Heart left ventricle (tissue), 16 donors: ENCODE measurements at regions not wholly inside any gene's neighbourhood (a gene's known extent, or its start where the extent isn't known, plus 50 kb on each side); places are given as distances from the start of the nearest gene placed in this dataset.
"Not testable (repeated sequence)": the region's sequence is repeated elsewhere in the genome, so short reads cannot be mapped to it uniquely, and the experiment has no call there.

Source experiments
- ATAC-seq, 4 donors: fragments of 200-7000 bp; cut with Tn5 transposase; one replicate each; pipeline ENCODE4 v1.9.1; 2020 to 2022; ENCODE audit warnings: moderate library complexity in 4 of 4, mild to moderate bottlenecking in 3 of 4, moderate number of reproducible peaks in 1 of 4
- DNase-seq, 5 donors: peaks; one replicate each; pipeline ENCODE4 v3.0.0-alpha.2; 2020
- H3K27ac ChIP-seq, 12 donors: fragments of 200-600 bp; sonication (generic) in 4 of 12; one replicate each; pipeline versions ENCODE4 v1.5.0 to v1.8.0; 2016 to 2022; ENCODE audit warnings: mild to moderate bottlenecking in 2 of 12
- H3K27me3 ChIP-seq, 9 donors: fragments of 200-600 bp; sonication (generic) in 2 of 9; one replicate each; pipeline versions ENCODE4 v1.5.1 to v1.8.0; 2016 to 2022; ENCODE audit warnings: mild to moderate bottlenecking in 3 of 9
- H3K36me3 ChIP-seq, 9 donors: fragments of 200-600 bp; sonication (generic) in 2 of 9; one replicate each; pipeline versions ENCODE4 v1.5.0 to v1.8.0; 2018 to 2022; ENCODE audit warnings: mild to moderate bottlenecking in 2 of 9
- H3K4me1 ChIP-seq, 12 donors: fragments of 200-600 bp; sonication (generic) in 4 of 12; one replicate each; pipeline versions ENCODE4 v1.5.0 to v1.8.0; 2016 to 2022; ENCODE audit warnings: mild to moderate bottlenecking in 3 of 12
- H3K4me3 ChIP-seq, 12 donors: fragments of 200-600 bp; sonication (generic) in 4 of 12; one replicate each; pipeline versions ENCODE4 v1.5.0 to v1.8.0; 2017 to 2022; ENCODE audit warnings: mild to moderate bottlenecking in 9 of 12, moderate library complexity in 4 of 12
- H3K9me3 ChIP-seq, 12 donors: fragments of 200-600 bp; sonication (generic) in 4 of 12; one replicate each; pipeline versions ENCODE4 v1.5.0 to v1.8.0; 2016 to 2022; ENCODE audit warnings: mild to moderate bottlenecking in 1 of 12
- CTCF ChIP-seq, 12 donors: fragments of 200-600 bp; sonication (generic) in 4 of 12; IDR thresholded peaks; one replicate each; pipeline versions ENCODE4 v1.5.0 to v1.8.0; 2018 to 2022; ENCODE audit warnings: antibody characterized with exemption in 12 of 12, mild to moderate bottlenecking in 5 of 12
- POLR2A ChIP-seq, 2 donors: fragments of 450-650 bp; IDR thresholded peaks; one replicate each; pipeline ENCODE4 v1.6.1; 2017; ENCODE audit warnings: antibody characterized with exemption in 2 of 2, mild to moderate bottlenecking in 2 of 2, moderate library complexity in 2 of 2
- whole genome bisulfite sequencing, 4 donors: extraction: QIAGEN DNeasy Blood & Tissue Kit in 2 of 4; methylation state at CpG; one replicate each; pipeline versions ENCODE4 v1.1.5 to v1.1.7; 2013 to 2018; 5-methylcytosine and 5-hydroxymethylcytosine counted together
- intact Hi-C, 10 donors: fragments of 100-400 bp; cut with DNase I; formaldehyde crosslinking; loops; one replicate each; pipeline versions ENCODE4 v1.11.1 to v1.14.2; 2022
- donor health status: ischemic (EF 13 %, LVEDD 7.1; RV severe dilation, severe dysfunction).
- donor health status: healthy with polysubstance abuse.
- donor health status: DM: no; HTN: yes; CAD: no.
- donor health status: DM: no; HTN: no; CAD: no.
- donor health status: ischemic (EF 25% LVEDD 6.9; RV normal size, moderate dysfunction).
- donor health status: ischemic (EF 25% LVEDD 5.7; RV mildly dilated, moderate dysfunction).
- donor health status: healthy.
- donor health status: DM: yes; HTN: yes; CAD: no.
- donor health status: ischemic (EF 35%, LVEDD 5.7; RV mildly dilated, moderate dysfunction).
- donor health status: nonischemic (EF 11% LVEDD 7.7; RV severe dilation, severe dysfunction).
- donor health status: DM: yes; HTN: yes; CAD: no.
- donor health status: PGD.
- donor health status: ischemic (EF 29% LVEDD 5.4; RV normal size, mild dysfunction).
- donor health status: nonischemic (EF 23%, LVEDD 6.1; RV moderate dilation, normal function).

- peaks cover 0 to 11% (median 0%) of the 10 kb centered on the region in 12 donors for H3K4me1 ChIP-seq
- no peak for DNase-seq
- TF ChIP-seq CTCF (IDR thresholded peaks at IDR 0.05) (no peak), POLR2A (IDR thresholded peaks at IDR 0.05) (no peak)
- H3K4me3 ChIP-seq: no peak overlapping the region
- H3K27ac ChIP-seq: peak overlapping the region in 1 of 12 donors; percentile 28
- H3K36me3 ChIP-seq: no peaks in the 10 kb centered on the region
- ATAC-seq: peak in 3 of 4 donors; percentile 20 to 60 (median 27)
- no peaks in the 10 kb centered on the region for H3K27me3 ChIP-seq
- intact Hi-C loops: no loop called here
- 77 to 81% (median 77%) methylated on average over 2 of the region's 2 CpGs for WGBS, 4 donors
- no peaks in the 10 kb centered on the region for H3K9me3 ChIP-seq
Observed at GRCh38 chr5:66284588-66285342, 140.7 kb downstream of the SREK1 start.

DNA sequence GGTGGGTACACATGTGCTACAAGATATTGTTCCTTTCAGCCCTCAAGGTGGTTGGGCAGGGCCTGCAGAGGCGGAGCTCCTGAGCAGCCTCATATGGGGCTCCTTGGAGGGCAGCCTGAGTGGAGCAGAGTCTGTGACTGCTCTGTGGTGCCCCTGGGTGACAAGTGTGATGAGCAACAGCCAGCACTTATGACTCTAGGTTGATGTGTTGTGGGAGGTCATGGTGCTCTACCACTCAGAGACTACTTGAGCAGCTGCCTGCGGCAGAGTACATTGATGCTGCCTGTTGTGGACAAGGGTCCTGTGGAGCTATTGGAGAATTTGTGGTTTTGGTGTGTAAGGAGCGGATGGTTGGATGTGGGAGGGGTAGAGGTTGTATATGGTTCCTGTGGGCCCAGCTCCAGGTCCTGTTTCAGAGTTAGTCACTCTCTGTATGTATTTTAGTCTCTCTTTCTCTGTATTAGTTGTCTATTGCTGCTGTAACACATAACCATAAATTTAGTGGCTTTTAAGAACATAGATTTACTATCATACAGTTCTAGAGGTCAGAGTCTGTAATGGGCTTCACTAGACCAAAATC lies 141.3 kb downstream of the SREK1 start:
- TF ChIP-seq CTCF (IDR thresholded peaks at IDR 0.05): no peak
- TF ChIP-seq POLR2A (IDR thresholded peaks at IDR 0.05): no peak
- peaks cover 0 to 11% (median 0%) of the 10 kb centered on the region in 12 donors for H3K4me1 ChIP-seq

DNA sequence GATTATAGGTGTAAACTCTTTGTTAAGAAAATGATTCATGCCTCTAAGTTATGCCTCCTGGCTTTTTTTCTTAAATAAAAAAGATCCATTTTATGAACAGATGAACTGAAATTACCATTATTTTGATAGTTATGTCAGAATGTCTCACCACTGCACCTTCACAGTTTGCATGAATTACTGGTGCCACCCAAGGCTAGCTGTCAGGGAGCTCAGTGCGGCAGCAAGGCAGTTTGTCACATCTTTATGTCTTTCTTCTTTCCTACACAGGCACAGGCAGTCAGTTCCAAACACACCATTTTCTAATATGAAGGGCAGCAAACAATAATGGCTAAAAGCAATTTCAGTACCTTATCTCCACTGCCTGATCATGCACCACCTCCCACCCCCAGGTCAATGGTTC lies 147.7 kb downstream of the SREK1 start:
- ATAC-seq: no peak
- Histone ChIP-seq H3K4me3 (no peak overlapping the region), H3K4me1 (no peaks in the 10 kb centered on the region), H3K27ac (no peak overlapping the region), H3K36me3 (no peaks in the 10 kb centered on the region), H3K27me3 (no peaks in the 10 kb centered on the region), H3K9me3 (peaks cover 0 to 3% (median 0%) of the 10 kb centered on the region in 12 donors)
- 97 to 100% (median 98%) methylated on average over 1 of the region's 1 CpG for WGBS, 4 donors
- DNase-seq: no peak
- TF ChIP-seq POLR2A (IDR thresholded peaks at IDR 0.05) (no peak), CTCF (IDR thresholded peaks at IDR 0.05) (no peak)
- intact Hi-C loops: no loop called here

More for the DNA sequence above, 141.3 kb downstream of the SREK1 start:
- H3K9me3 ChIP-seq: peaks cover 0 to under 1% (median 0%) of the 10 kb centered on the region in 12 donors
- H3K27me3 ChIP-seq: no peaks in the 10 kb centered on the region
- H3K36me3 ChIP-seq: no peaks in the 10 kb centered on the region
- DNase-seq (no peak), ATAC-seq (peak; percentile 12 to 59 (median 26))
- WGBS, 4 donors: 96 to 98% (median 96%) methylated on average over 3 of the region's 3 CpGs
- no peak overlapping the region for H3K27ac ChIP-seq
- H3K4me3 ChIP-seq: no peak overlapping the region
- intact Hi-C loops: no loop called here

DNA sequence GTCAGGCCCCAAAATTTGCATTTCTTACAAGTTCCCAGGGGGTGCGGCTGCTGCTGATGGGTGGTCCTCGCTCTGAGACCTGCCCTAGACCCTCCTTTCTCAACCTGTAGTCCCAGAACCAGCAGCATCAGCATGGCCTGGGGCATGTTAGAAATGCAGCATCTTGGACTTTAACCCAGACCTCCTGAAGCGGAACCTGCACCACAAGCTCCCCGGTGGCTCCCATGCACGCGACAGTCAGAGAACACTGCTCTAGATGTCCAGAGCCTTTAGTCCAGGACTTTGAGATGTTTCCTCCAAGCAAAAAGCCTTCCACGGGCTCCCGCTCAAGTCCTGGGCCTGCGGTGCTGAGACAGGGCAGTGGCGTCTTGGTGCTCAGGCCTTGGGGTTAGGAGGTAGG lies 149.8 kb downstream of the SREK1 start:
- DNase-seq, ATAC-seq, H3K27me3 ChIP-seq, H3K36me3 ChIP-seq, H3K4me3 ChIP-seq, H3K4me1 ChIP-seq, H3K9me3 ChIP-seq, H3K27ac ChIP-seq, intact Hi-C loops: not testable (repeated sequence)
- 88 to 95% (median 95%) methylated on average over 10 of the region's 10 CpGs for WGBS, 4 donors
